ENCODE measurements at regions not wholly inside any gene's neighbourhood (a gene's known extent, or its start where the extent isn't known, plus 50 kb on each side); places are given as distances from the start of the nearest gene placed in this dataset.

DNA sequence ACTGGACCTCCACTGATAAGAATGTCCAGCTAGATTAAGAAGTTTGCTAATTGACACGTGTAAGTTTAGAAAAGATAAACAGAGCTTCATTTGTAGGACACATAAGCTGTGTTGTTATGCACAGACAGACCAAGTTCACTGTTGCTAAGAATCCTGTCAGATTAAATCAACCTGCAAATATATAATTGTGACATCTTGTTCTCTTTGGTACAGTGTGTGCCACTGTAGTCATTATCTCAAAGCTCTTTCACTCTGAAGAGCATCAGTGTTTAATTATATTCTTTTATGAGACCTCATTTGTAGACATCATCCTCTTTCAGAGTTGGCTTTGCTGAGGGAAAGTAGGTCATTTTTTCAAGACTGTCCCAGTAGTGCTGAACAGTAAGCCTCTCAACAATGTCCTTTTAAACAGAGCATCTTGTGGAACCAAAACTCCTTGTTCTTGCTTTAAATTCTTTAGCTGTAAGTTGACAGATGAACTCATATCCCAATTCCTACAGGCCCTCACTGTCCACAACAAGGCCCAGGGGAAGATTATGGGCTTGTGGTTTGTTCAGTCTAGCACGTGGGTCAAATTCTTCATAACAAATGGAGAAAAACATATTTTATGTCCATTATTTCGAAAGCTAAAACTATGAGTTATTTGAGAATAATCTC lies 252.4 kb downstream of the HDGFL1 start:
- Histone ChIP-seq H3K14ac (ENCODE audit: insufficient read depth, low read length) (no peak overlapping the region), H2BK20ac (ENCODE audit: low read depth, low read length, poor library complexity, severe bottlenecking) (no peak overlapping the region), H3K27me3 (ENCODE audit: insufficient read depth, low read length) (no peaks in the 10 kb centered on the region), H4K8ac (replicated peaks; ENCODE audit: insufficient read length, low read depth, low read length) (no peak overlapping the region), H3K23me2 (ENCODE audit: insufficient read length, low read depth, low read length, poor library complexity, severe bottlenecking) (no peaks in the 10 kb centered on the region), H3T11ph (ENCODE audit: low read length) (no peak overlapping the region), H3K79me1 (ENCODE audit: insufficient read depth, low read depth, low read length, poor library complexity, severe bottlenecking) (no peaks in the 10 kb centered on the region), H3K27ac (ENCODE audit: insufficient read length, low read depth, low read length) (no peak overlapping the region), H3K9ac (ENCODE audit: extremely low read depth, insufficient read length, low read length) (no peak overlapping the region), H2BK15ac (ENCODE audit: low read depth, low read length) (no peak overlapping the region), H4K5ac (ENCODE audit: insufficient read length, low read depth, low read length) (no peak overlapping the region), H3K4me2 (ENCODE audit: insufficient read depth, insufficient read length, low read length) (no peak overlapping the region), H2BK120ac (ENCODE audit: low read depth, low read length, poor library complexity, severe bottlenecking) (no peak overlapping the region), H3K4ac (ENCODE audit: low read depth, low read length) (no peak overlapping the region), H4K91ac (ENCODE audit: insufficient read length, low read depth, low read length) (no peak overlapping the region), H2BK5ac (ENCODE audit: insufficient read length, low read length) (no peak overlapping the region), H3K18ac (ENCODE audit: insufficient read length, low read depth, low read length) (no peak overlapping the region), H3K79me2 (ENCODE audit: insufficient read depth, low read length) (no peaks in the 10 kb centered on the region), H2AK5ac (ENCODE audit: insufficient read length, low read length) (no peak overlapping the region), H3K4me1 (ENCODE audit: insufficient read depth, low read length) (no peaks in the 10 kb centered on the region), H3K23ac (ENCODE audit: insufficient read length, low read depth, low read length) (no peak overlapping the region), H2AFZ (ENCODE audit: low read length) (no peak overlapping the region), H2BK12ac (ENCODE audit: insufficient read length, low read depth, low read length) (no peak overlapping the region), H4K20me1 (ENCODE audit: control insufficient read depth, insufficient read depth, insufficient read length) (no peaks in the 10 kb centered on the region), H3K56ac (ENCODE audit: insufficient read length, low read depth, low read length) (no peak overlapping the region), H3K9me3 (ENCODE audit: control insufficient read depth, low read depth, low read length) (no peaks in the 10 kb centered on the region)
- DNase-seq: no peak
- Mint-ChIP-seq H3K9me3 (no peaks in the 10 kb centered on the region), H3K4me3 (no peak overlapping the region), H3K27ac (no peak overlapping the region; a peak in 1 of 7 replicates), H3K27me3 (ENCODE audit: low read depth) (no peaks in the 10 kb centered on the region), H3K4me1 (no peaks in the 10 kb centered on the region), H3K36me3 (ENCODE audit: insufficient read depth in 1 of 3, low read depth in 3 of 3) (no peaks in the 10 kb centered on the region)
- TF ChIP-seq, protein P1, sequence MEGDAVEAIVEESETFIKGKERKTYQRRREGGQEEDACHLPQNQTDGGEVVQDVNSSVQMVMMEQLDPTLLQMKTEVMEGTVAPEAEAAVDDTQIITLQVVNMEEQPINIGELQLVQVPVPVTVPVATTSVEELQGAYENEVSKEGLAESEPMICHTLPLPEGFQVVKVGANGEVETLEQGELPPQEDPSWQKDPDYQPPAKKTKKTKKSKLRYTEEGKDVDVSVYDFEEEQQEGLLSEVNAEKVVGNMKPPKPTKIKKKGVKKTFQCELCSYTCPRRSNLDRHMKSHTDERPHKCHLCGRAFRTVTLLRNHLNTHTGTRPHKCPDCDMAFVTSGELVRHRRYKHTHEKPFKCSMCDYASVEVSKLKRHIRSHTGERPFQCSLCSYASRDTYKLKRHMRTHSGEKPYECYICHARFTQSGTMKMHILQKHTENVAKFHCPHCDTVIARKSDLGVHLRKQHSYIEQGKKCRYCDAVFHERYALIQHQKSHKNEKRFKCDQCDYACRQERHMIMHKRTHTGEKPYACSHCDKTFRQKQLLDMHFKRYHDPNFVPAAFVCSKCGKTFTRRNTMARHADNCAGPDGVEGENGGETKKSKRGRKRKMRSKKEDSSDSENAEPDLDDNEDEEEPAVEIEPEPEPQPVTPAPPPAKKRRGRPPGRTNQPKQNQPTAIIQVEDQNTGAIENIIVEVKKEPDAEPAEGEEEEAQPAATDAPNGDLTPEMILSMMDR (conservative IDR thresholded peaks at IDR 0.05): no peak
- WGBS (ENCODE audit: extremely low coverage, insufficient read length, low lambda C conversion rate): no CpG with 5 or more reads among the region's 3 CpGs
